Esophagus squamous epithelium (tissue), 5 donors: ENCODE measurements at regions not wholly inside any gene's neighbourhood (a gene's known extent, or its start where the extent isn't known, plus 50 kb on each side); places are given as distances from the start of the nearest gene placed in this dataset.
"Not testable (repeated sequence)": the region's sequence is repeated elsewhere in the genome, so short reads cannot be mapped to it uniquely, and the experiment has no call there.

Experiments
- DNase-seq: peaks from one replicate; lab custom pipeline; 2025; lab: John Stamatoyannopoulos, UW
- H3K27ac ChIP-seq, 4 donors: fragments of 200-600 bp; sonication (generic); one replicate each; pipeline ENCODE4 v1.5.1; 2016 to 2019; ENCODE audit warnings: mild to moderate bottlenecking in 1 of 4
- H3K27me3 ChIP-seq, 4 donors: fragments of 200-600 bp; sonication (generic); 1 replicate in 3 of 4; 2 replicates in 1 of 4; pipeline versions ENCODE4 v1.5.1 to v1.6.0; 2017 to 2021; ENCODE audit warnings: antibody characterized with exemption in 1 of 4
- H3K36me3 ChIP-seq, 3 donors: fragments of 200-600 bp; sonication (generic); one replicate each; pipeline ENCODE4 v1.5.1; 2016 to 2019
- H3K4me1 ChIP-seq, 3 donors: fragments of 200-600 bp; sonication (generic); one replicate each; pipeline ENCODE4 v1.5.1; 2017 to 2019
- H3K4me3 ChIP-seq, 4 donors: fragments of 200-600 bp; sonication (generic); 1 replicate in 3 of 4; 2 replicates in 1 of 4; pipeline ENCODE4 v1.5.1; 2016 to 2019; ENCODE audit warnings: mild to moderate bottlenecking in 2 of 4, moderate library complexity in 1 of 4
- H3K9me3 ChIP-seq, 3 donors: fragments of 200-600 bp; sonication (generic); one replicate each; pipeline ENCODE4 v1.5.1; 2016 to 2019
- CTCF ChIP-seq, 6 experiments: fragments of 450-650 bp in 4 of 6; fragments of 200-600 bp in 2 of 6; sonication (generic) in 2 of 6; IDR thresholded peaks; one replicate each; pipeline ENCODE4 v1.5.1; 2016 to 2019; ENCODE audit warnings: antibody characterized with exemption in 6 of 6, mild to moderate bottlenecking in 4 of 6, moderate library complexity in 4 of 6
- POLR2A ChIP-seq, 4 donors: fragments of 450-650 bp; IDR thresholded peaks; one replicate each; pipeline ENCODE4 v1.6.1; 2017; ENCODE audit warnings: antibody characterized with exemption in 4 of 4, mild to moderate bottlenecking in 4 of 4, moderate library complexity in 3 of 4
- WGBS, 2 donors: methylation state at CpG; one replicate each; pipeline ENCODE4 v1.1.5; 2018; 5-methylcytosine and 5-hydroxymethylcytosine counted together
- intact Hi-C: fragments of 100-400 bp; cut with DNase I; formaldehyde crosslinking; loops from one replicate; pipeline ENCODE4 v1.15.0; 2022
- donor health status: DM: yes; HTN: yes; CAD: no.

- WGBS, 2 donors = 73 to 86% methylated on average over 12 to 13 of the region's 13 CpGs
- Histone ChIP-seq H3K9me3 (no peaks in the 10 kb centered on the region), H3K4me3 (no peak overlapping the region), H3K4me1 (peaks cover 0 to 18% (median 8%) of the 10 kb centered on the region in 3 donors), H3K27me3 (no peaks in the 10 kb centered on the region), H3K36me3 (no peaks in the 10 kb centered on the region), H3K27ac (no peak overlapping the region)
- intact Hi-C loops = no loop called here
- no peak for DNase-seq
- TF ChIP-seq CTCF (IDR thresholded peaks at IDR 0.05) (no peak), POLR2A (IDR thresholded peaks at IDR 0.05) (no peak)
Observed at GRCh38 chr13:44732503-44733098, 156.5 kb upstream of the TSC22D1 start.

GRCh38 chr13:44730851-44731250 is 154.7 kb upstream of the TSC22D1 start:
- Histone ChIP-seq H3K27me3 (no peaks in the 10 kb centered on the region), H3K4me1 (peaks cover 0 to 36% (median 14%) of the 10 kb centered on the region in 3 donors), H3K36me3 (no peaks in the 10 kb centered on the region), H3K27ac (no peak overlapping the region), H3K4me3 (no peak overlapping the region), H3K9me3 (no peaks in the 10 kb centered on the region)
- 0% methylated on average over 1 of the region's 1 CpG for WGBS, 2 donors
- intact Hi-C loops = no loop called here
- DNase-seq = no peak
- no peak for TF ChIP-seq POLR2A (IDR thresholded peaks at IDR 0.05)
- no peak for TF ChIP-seq CTCF (IDR thresholded peaks at IDR 0.05)

GRCh38 chr13:44730099-44730498 is 154.0 kb upstream of the TSC22D1 start:
- intact Hi-C loops = no loop called here
- Histone ChIP-seq H3K27me3 (no peaks in the 10 kb centered on the region), H3K4me3 (no peak overlapping the region), H3K4me1 (peaks cover 0 to 37% (median 14%) of the 10 kb centered on the region in 3 donors), H3K9me3 (no peaks in the 10 kb centered on the region), H3K27ac (no peak overlapping the region), H3K36me3 (no peaks in the 10 kb centered on the region)
- no peak for DNase-seq
- 75 to 86% methylated on average over 15 of the region's 15 CpGs for whole genome bisulfite sequencing, 2 donors
- TF ChIP-seq POLR2A (IDR thresholded peaks at IDR 0.05) (no peak), CTCF (IDR thresholded peaks at IDR 0.05) (no peak)

- peaks cover 0 to 19% (median 6%) of the 10 kb centered on the region in 3 donors for H3K4me1 ChIP-seq
- H3K27me3 ChIP-seq, H3K4me3 ChIP-seq, DNase-seq, H3K36me3 ChIP-seq, intact Hi-C loops, H3K9me3 ChIP-seq, H3K27ac ChIP-seq: not testable (repeated sequence)
- WGBS, 2 donors = 80 to 82% methylated on average over 7 of the region's 7 CpGs
Observed at GRCh38 chr13:44727591-44727990, 151.5 kb upstream of the TSC22D1 start.

GRCh38 chr13:44726778-44727177 is 150.6 kb upstream of the TSC22D1 start:
- no peak for DNase-seq
- 39 to 58% methylated on average over 4 to 6 of the region's 6 CpGs for WGBS, 2 donors
- H3K36me3 ChIP-seq = no peaks in the 10 kb centered on the region
- H3K27me3 ChIP-seq = no peaks in the 10 kb centered on the region
- peaks cover 0 to 19% (median 6%) of the 10 kb centered on the region in 3 donors for H3K4me1 ChIP-seq
- TF ChIP-seq POLR2A (IDR thresholded peaks at IDR 0.05) (no peak), CTCF (IDR thresholded peaks at IDR 0.05) (no peak)
- intact Hi-C loops = no loop called here
- H3K9me3 ChIP-seq = no peaks in the 10 kb centered on the region
- H3K4me3 ChIP-seq = no peak overlapping the region
- peak overlapping the region in 1 of 4 donors; percentile 20 for H3K27ac ChIP-seq
